ENCODE measurements at regions not wholly inside any gene's neighbourhood (a gene's known extent, or its start where the extent isn't known, plus 50 kb on each side); places are given as distances from the start of the nearest gene placed in this dataset.
"Not testable (repeated sequence)": the region's sequence is repeated elsewhere in the genome, so short reads cannot be mapped to it uniquely, and the experiment has no call there.

- TF ChIP-seq EZH2 (IDR thresholded peaks at IDR 0.05); POLR2AphosphoS5 (IDR thresholded peaks at IDR 0.05; ENCODE audit: borderline replicate concordance, low read depth, low read length): not testable (repeated sequence)
Observed at GRCh38 chr7:29680601-29681000, 117.0 kb downstream of the PRR15 start.

All from SK-N-MC (cell line).